ENCODE measurements at regions not wholly inside any gene's neighbourhood (a gene's known extent, or its start where the extent isn't known, plus 50 kb on each side); places are given as distances from the start of the nearest gene placed in this dataset.

DNA sequence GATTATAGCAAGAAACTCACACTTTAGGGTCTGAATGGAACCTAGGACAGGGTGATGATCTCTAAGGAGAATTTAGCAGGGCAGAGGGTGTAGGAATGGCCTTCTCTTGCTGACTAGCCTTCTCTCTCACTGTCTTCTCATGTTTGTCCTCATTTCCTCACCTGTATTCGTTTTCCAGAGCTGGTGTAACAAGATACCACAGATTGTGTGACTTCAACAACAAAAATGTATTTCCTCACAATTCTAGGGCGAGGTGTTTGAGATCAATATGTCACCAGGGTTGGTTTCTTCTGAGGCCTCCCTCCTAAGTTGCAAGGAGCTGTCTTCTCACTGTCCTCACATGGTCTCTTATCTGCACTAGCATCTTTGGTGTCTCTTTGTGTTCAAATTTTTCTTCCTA is 177.9 kb upstream of the C1orf87 start:
- Histone ChIP-seq H3K9me3 (ENCODE audit: insufficient read depth in 2 of 2, low read depth in 1 of 2, low read length in 1 of 2) (no peaks in the 10 kb centered on the region), H2AFZ (ENCODE audit: low read length) (no peak overlapping the region), H3K79me1 (ENCODE audit: low read depth, low read length) (no peaks in the 10 kb centered on the region), H4K5ac (ENCODE audit: insufficient read length, low read depth, low read length) (no peak overlapping the region), H2BK20ac (ENCODE audit: low read length) (no peak overlapping the region), H3K27ac (ENCODE audit: low read depth, low read length) (no peak overlapping the region), H3K79me2 (ENCODE audit: control insufficient read depth in 1 of 2, insufficient read depth in 2 of 2, low read length in 2 of 2) (no peaks in the 10 kb centered on the region), H3K27me3 (replicated peaks in 1 of 4; ENCODE audit: control insufficient read depth in 3 of 4, extremely low read depth in 1 of 4, insufficient read depth in 3 of 4, low read length in 3 of 4) (no peaks in the 10 kb centered on the region), H2BK5ac (ENCODE audit: low read depth, low read length) (no peak overlapping the region), H3K56ac (replicated peaks; ENCODE audit: insufficient read length, low read depth, low read length) (no peak overlapping the region), H4K91ac (replicated peaks; ENCODE audit: insufficient read length, low read length) (no peak overlapping the region), H3K4me2 (ENCODE audit: insufficient read depth in 1 of 2, low read depth in 2 of 2, low read length in 2 of 2) (no peak overlapping the region), H3K4ac (replicated peaks; ENCODE audit: insufficient read length, low read depth, low read length) (no peak overlapping the region), H2BK12ac (ENCODE audit: low read depth, low read length) (no peak overlapping the region), H3K23me2 (ENCODE audit: low read depth, low read length) (no peaks in the 10 kb centered on the region), H2BK120ac (replicated peaks; ENCODE audit: low read depth, low read length) (no peak overlapping the region), H4K8ac (ENCODE audit: extremely low read depth, insufficient read depth, low read length) (no peak overlapping the region), H3K14ac (ENCODE audit: insufficient read length) (no peak overlapping the region), H2BK15ac (ENCODE audit: low read length) (no peak overlapping the region), H3K18ac (ENCODE audit: extremely low read depth, low read length) (no peak overlapping the region), H3K9ac (replicated peaks in 1 of 4; ENCODE audit: extremely low read depth in 1 of 4, low read depth in 3 of 4, low read length in 3 of 4) (no peak overlapping the region), H3K4me1 (replicated peaks in 1 of 4; ENCODE audit: control insufficient read depth in 3 of 4, insufficient read depth in 4 of 4, low read length in 3 of 4) (no peaks in the 10 kb centered on the region), H2AK5ac (ENCODE audit: low read depth, low read length) (no peak overlapping the region), H3K23ac (ENCODE audit: insufficient read length) (no peak overlapping the region), H3K4me3 (ENCODE audit: extremely low read depth in 1 of 4, insufficient read depth in 2 of 4, low read depth in 3 of 4, low read length in 4 of 4) (no peak overlapping the region), H3K36me3 (ENCODE audit: control insufficient read depth in 2 of 4, insufficient read depth in 4 of 4, low read length in 3 of 4) (no peaks in the 10 kb centered on the region), H4K20me1 (replicated peaks in 1 of 2; ENCODE audit: control insufficient read depth in 1 of 2, insufficient read depth in 2 of 2, low read length in 2 of 2) (no peaks in the 10 kb centered on the region)
- no peak for FAIRE-seq
- POLR2A ChIA-PET (ENCODE audit: partially characterized antibody) = no interaction called here
- no peak for DNase-seq (ENCODE audit: low read depth in 1 of 2, low spot score in 2 of 2)
- CTCF ChIA-PET (ENCODE audit: partially characterized antibody) = no interaction called here
- WGBS, 2 experiments (ENCODE audit: extremely low coverage in 1 of 2, insufficient coverage in 1 of 2, insufficient read length in 1 of 2, insufficient replicate concordance in 2 of 2, low coverage in 1 of 2, low lambda C conversion rate in 2 of 2, missing lambda C conversion rate in 1 of 2) = 93% methylated on average over 2 of the region's 2 CpGs; no CpG with 5 or more reads in 1 of the 2 experiments
- TF ChIP-seq ZNF274 (IDR thresholded peaks at IDR 0.05; ENCODE audit: borderline replicate concordance, extremely low read depth, low read length) = no peak
- TF ChIP-seq RNF2 (IDR thresholded peaks at IDR 0.05; ENCODE audit: borderline replicate concordance, low read depth, low read length, missing control alignments, poor library complexity, severe bottlenecking) = no peak
- TF ChIP-seq, protein P1, sequence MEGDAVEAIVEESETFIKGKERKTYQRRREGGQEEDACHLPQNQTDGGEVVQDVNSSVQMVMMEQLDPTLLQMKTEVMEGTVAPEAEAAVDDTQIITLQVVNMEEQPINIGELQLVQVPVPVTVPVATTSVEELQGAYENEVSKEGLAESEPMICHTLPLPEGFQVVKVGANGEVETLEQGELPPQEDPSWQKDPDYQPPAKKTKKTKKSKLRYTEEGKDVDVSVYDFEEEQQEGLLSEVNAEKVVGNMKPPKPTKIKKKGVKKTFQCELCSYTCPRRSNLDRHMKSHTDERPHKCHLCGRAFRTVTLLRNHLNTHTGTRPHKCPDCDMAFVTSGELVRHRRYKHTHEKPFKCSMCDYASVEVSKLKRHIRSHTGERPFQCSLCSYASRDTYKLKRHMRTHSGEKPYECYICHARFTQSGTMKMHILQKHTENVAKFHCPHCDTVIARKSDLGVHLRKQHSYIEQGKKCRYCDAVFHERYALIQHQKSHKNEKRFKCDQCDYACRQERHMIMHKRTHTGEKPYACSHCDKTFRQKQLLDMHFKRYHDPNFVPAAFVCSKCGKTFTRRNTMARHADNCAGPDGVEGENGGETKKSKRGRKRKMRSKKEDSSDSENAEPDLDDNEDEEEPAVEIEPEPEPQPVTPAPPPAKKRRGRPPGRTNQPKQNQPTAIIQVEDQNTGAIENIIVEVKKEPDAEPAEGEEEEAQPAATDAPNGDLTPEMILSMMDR (IDR thresholded peaks at IDR 0.05; ENCODE audit: control extremely low read depth in 1 of 3, insufficient read depth in 1 of 3, low read depth in 1 of 3, low read length in 3 of 3) = no peak
- TF ChIP-seq BRCA1 (IDR thresholded peaks at IDR 0.05; ENCODE audit: low read depth, low read length) = no peak
- TF ChIP-seq CHD2 (IDR thresholded peaks at IDR 0.05; ENCODE audit: low read length) = no peak
- no peak for TF ChIP-seq TEAD4 (IDR thresholded peaks at IDR 0.05; ENCODE audit: low read depth, low read length)
